H9 (cell line): ENCODE measurements at regions not wholly inside any gene's neighbourhood (a gene's known extent, or its start where the extent isn't known, plus 50 kb on each side); places are given as distances from the start of the nearest gene placed in this dataset.

Experiments
- DNase-seq: peaks from one replicate; pipeline ENCODE4 v3.0.0-alpha.2; 2017
- H2AFZ ChIP-seq: one replicate; pipeline ENCODE4 v1.6.1; 2013; ENCODE audit warnings: mild to moderate bottlenecking, low read length, control low read depth, moderate library complexity
- H2AK5ac ChIP-seq: 2 replicates; pipeline ENCODE4 v1.6.1; 2013; ENCODE audit warnings: low read length, control low read depth, mixed read lengths; ENCODE audit not compliant: insufficient read length
- H2BK120ac ChIP-seq: one replicate; pipeline ENCODE4 v1.6.1; 2013; ENCODE audit warnings: low read depth, mild to moderate bottlenecking, low read length, control low read depth, inconsistent platforms; ENCODE audit not compliant: poor library complexity, severe bottlenecking
- H2BK12ac ChIP-seq: 2 replicates; pipeline ENCODE4 v1.6.1; 2013; ENCODE audit warnings: low read length, control low read depth, mixed read lengths, low read depth; ENCODE audit not compliant: insufficient read length
- H2BK15ac ChIP-seq: 2 replicates; pipeline ENCODE4 v1.6.1; 2013; ENCODE audit warnings: low read depth, low read length, control low read depth
- H2BK20ac ChIP-seq: one replicate; pipeline ENCODE4 v1.6.1; 2013; ENCODE audit warnings: low read depth, mild to moderate bottlenecking, low read length, control low read depth, inconsistent platforms; ENCODE audit not compliant: poor library complexity, severe bottlenecking
- H2BK5ac ChIP-seq: 2 replicates; pipeline ENCODE4 v1.6.1; 2013; ENCODE audit warnings: low read length, control low read depth, mixed read lengths; ENCODE audit not compliant: insufficient read length
- H3K14ac ChIP-seq: 2 replicates; pipeline ENCODE4 v1.6.1; 2013; ENCODE audit warnings: low read length, control low read depth; ENCODE audit not compliant: insufficient read depth
- H3K18ac ChIP-seq: 2 replicates; pipeline ENCODE4 v1.6.1; 2013; ENCODE audit warnings: low read depth, mild to moderate bottlenecking, mixed read lengths, low read length, control low read depth; ENCODE audit not compliant: insufficient read length
- H3K23ac ChIP-seq: 2 replicates; pipeline ENCODE4 v1.6.1; 2013; ENCODE audit warnings: low read length, control low read depth, mixed read lengths, low read depth; ENCODE audit not compliant: insufficient read length
- H3K23me2 ChIP-seq: 2 replicates; pipeline ENCODE4 v1.6.1; 2013; ENCODE audit warnings: low read depth, mild to moderate bottlenecking, mixed read lengths, low read length, control low read depth; ENCODE audit not compliant: insufficient read length, poor library complexity, severe bottlenecking
- H3K27ac ChIP-seq: 2 replicates; pipeline ENCODE4 v1.5.1; 2013; ENCODE audit warnings: low read length, control low read depth, mixed read lengths, low read depth; ENCODE audit not compliant: insufficient read length
- H3K27me3 ChIP-seq: 2 replicates; pipeline ENCODE4 v1.6.1; 2013; ENCODE audit warnings: low read length, control low read depth, inconsistent platforms; ENCODE audit not compliant: insufficient read depth
- H3K4ac ChIP-seq: 2 replicates; pipeline ENCODE4 v1.6.1; 2013; ENCODE audit warnings: low read depth, mild to moderate bottlenecking, control low read depth, inconsistent platforms, low read length, moderate library complexity
- H3K4me1 ChIP-seq: 2 replicates; pipeline ENCODE4 v1.6.1; 2013; ENCODE audit warnings: low read length, control low read depth, inconsistent platforms; ENCODE audit not compliant: insufficient read depth
- H3K4me2 ChIP-seq: 2 replicates; pipeline ENCODE4 v1.6.1; 2013; ENCODE audit warnings: low read length, control low read depth, mixed read lengths; ENCODE audit not compliant: insufficient read length, insufficient read depth
- H3K56ac ChIP-seq: 2 replicates; pipeline ENCODE4 v1.6.1; 2013; ENCODE audit warnings: low read depth, mild to moderate bottlenecking, mixed read lengths, low read length, control low read depth; ENCODE audit not compliant: insufficient read length
- H3K79me1 ChIP-seq: 2 replicates; pipeline ENCODE4 v1.6.1; 2013; ENCODE audit warnings: low read depth, mild to moderate bottlenecking, moderate library complexity, low read length, control low read depth, inconsistent platforms; ENCODE audit not compliant: insufficient read depth, poor library complexity, severe bottlenecking
- H3K79me2 ChIP-seq: 2 replicates; pipeline ENCODE4 v1.6.1; 2013; ENCODE audit warnings: low read length, control low read depth, inconsistent platforms; ENCODE audit not compliant: insufficient read depth
- H3K9ac ChIP-seq: 2 replicates; pipeline ENCODE4 v1.6.1; 2013; ENCODE audit warnings: low read length, control low read depth, mixed read lengths; ENCODE audit not compliant: insufficient read length; ENCODE audit errors: extremely low read depth
- H3K9me3 ChIP-seq: one replicate; pipeline ENCODE4 v1.6.1; 2013; ENCODE audit warnings: low read depth, low read length, inconsistent platforms; ENCODE audit not compliant: control insufficient read depth
- H3T11ph ChIP-seq: one replicate; pipeline ENCODE4 v1.6.1; 2013; ENCODE audit warnings: mild to moderate bottlenecking, low read length, control low read depth, inconsistent platforms
- H4K20me1 ChIP-seq: one replicate; pipeline ENCODE4 v1.6.1; 2013; ENCODE audit not compliant: control insufficient read depth, insufficient read length, insufficient read depth
- H4K5ac ChIP-seq: 2 replicates; pipeline ENCODE4 v1.6.1; 2013; ENCODE audit warnings: low read depth, mild to moderate bottlenecking, mixed read lengths, low read length, control low read depth; ENCODE audit not compliant: insufficient read length
- H4K8ac ChIP-seq: replicated peaks from 2 replicates; pipeline ENCODE4 v1.6.1; 2013; ENCODE audit warnings: low read length, control low read depth, mixed read lengths, low read depth; ENCODE audit not compliant: insufficient read length
- H4K91ac ChIP-seq: 2 replicates; pipeline ENCODE4 v1.6.1; 2013; ENCODE audit warnings: low read depth, mild to moderate bottlenecking, moderate library complexity, mixed read lengths, low read length, control low read depth; ENCODE audit not compliant: insufficient read length
- H3K27ac Mint-ChIP-seq, 3 experiments: 2 replicates in 2 of 3; 3 replicates in 1 of 3; pipeline ENCODE4 v1.8.0; 2020 to 2021; ENCODE audit warnings: mixed read lengths in 3 of 3, mild to moderate bottlenecking in 1 of 3, moderate library complexity in 1 of 3
- H3K27me3 Mint-ChIP-seq: 2 replicates; pipeline ENCODE4 v1.8.0; 2021; ENCODE audit warnings: low read depth, mild to moderate bottlenecking, moderate library complexity, mixed read lengths
- H3K36me3 Mint-ChIP-seq, 3 experiments: 2 replicates in 2 of 3; 3 replicates in 1 of 3; pipeline ENCODE4 v1.8.0; 2020 to 2021; ENCODE audit warnings: low read depth in 3 of 3, mixed read lengths in 3 of 3; ENCODE audit not compliant: insufficient read depth in 1 of 3
- H3K4me1 Mint-ChIP-seq, 2 experiments: 2 replicates each; pipeline ENCODE4 v1.8.0; 2020; ENCODE audit warnings: mixed read lengths in 2 of 2
- H3K4me3 Mint-ChIP-seq, 2 experiments: 2 replicates in 1 of 2; 3 replicates in 1 of 2; pipeline ENCODE4 v1.8.0; 2020 to 2021; ENCODE audit warnings: mild to moderate bottlenecking in 2 of 2, mixed read lengths in 2 of 2, moderate library complexity in 1 of 2
- H3K9me3 Mint-ChIP-seq, 2 experiments: 2 replicates in 1 of 2; 3 replicates in 1 of 2; pipeline ENCODE4 v1.8.0; 2020; ENCODE audit warnings: mild to moderate bottlenecking in 2 of 2, mixed read lengths in 2 of 2, moderate library complexity in 1 of 2
- WGBS: extraction: QIAGEN DNeasy Blood & Tissue Kit; methylation state at CpG from one replicate; pipeline ENCODE4 v1.1.7; 2013; ENCODE audit warnings: missing lambda C conversion rate, low lambda C conversion rate, mixed read lengths; ENCODE audit not compliant: insufficient read length; ENCODE audit errors: extremely low coverage; 5-methylcytosine and 5-hydroxymethylcytosine counted together
- TF ChIP-seq, protein P1 (sequence below): fragments of 200-600 bp; sonication (generic); conservative IDR thresholded peaks from 3 replicates; pipeline ENCODE4 v1.8.0; 2021; ENCODE audit warnings: antibody characterized with exemption, mild to moderate bottlenecking

DNA sequence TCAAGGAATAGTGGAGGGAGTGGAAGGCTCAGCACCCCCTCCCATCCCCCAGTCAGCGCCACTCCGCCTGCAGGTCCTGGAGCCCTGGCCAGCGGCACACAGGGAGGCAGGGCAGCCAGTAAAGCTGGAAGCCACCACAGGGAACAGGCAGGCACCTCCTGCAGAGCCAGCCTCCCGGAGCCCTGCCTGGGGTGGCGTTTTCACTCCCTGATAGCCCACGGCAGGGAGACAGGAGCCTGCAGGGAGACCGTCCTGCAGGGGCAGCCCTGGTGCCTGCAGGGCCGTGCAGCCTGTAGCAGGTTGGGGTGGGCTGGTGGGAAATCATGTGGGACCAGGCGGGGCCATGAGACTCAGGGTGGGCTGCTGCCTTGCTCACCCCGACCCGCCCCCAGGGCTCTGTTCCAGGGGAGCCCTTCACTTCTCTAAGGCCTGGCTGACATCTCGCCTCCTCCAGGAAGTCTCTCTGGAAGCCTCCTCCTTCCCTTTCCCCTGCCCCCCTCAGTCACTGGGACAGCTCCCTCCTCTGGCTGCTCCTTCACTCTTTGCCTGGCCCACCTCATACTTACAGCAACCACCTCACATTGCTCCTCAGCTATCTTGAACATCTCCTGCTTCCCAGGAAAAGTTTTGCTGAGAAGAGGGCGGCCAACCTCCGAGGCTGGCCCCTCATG is 221.0 kb downstream of the GLI2 start:
- no peak for DNase-seq
- Histone ChIP-seq H4K91ac (no peak overlapping the region), H4K8ac (no peak overlapping the region), H4K20me1 (no peaks in the 10 kb centered on the region), H3K18ac (no peak overlapping the region), H2AFZ (no peak overlapping the region), H2BK5ac (no peak overlapping the region), H2BK120ac (no peak overlapping the region), H4K5ac (no peak overlapping the region), H2BK15ac (no peak overlapping the region), H3K23ac (no peak overlapping the region), H3K56ac (no peak overlapping the region), H3K79me1 (no peaks in the 10 kb centered on the region), H3K9ac (no peak overlapping the region), H3K9me3 (no peaks in the 10 kb centered on the region), H2BK20ac (no peak overlapping the region), H3K4me1 (no peaks in the 10 kb centered on the region), H3K23me2 (no peaks in the 10 kb centered on the region), H3K4me2 (no peak overlapping the region), H3K4ac (no peak overlapping the region), H2AK5ac (no peak overlapping the region), H3K14ac (no peak overlapping the region), H3K79me2 (no peaks in the 10 kb centered on the region), H2BK12ac (no peak overlapping the region), H3K27me3 (no peaks in the 10 kb centered on the region), H3T11ph (no peak overlapping the region), H3K27ac (no peak overlapping the region)
- peaks cover 7 to 30% (median 17%) of the 10 kb centered on the region in 3 experiments for H3K36me3 Mint-ChIP-seq
- no peak overlapping the region for H3K4me3 Mint-ChIP-seq
- no peaks in the 10 kb centered on the region for H3K27me3 Mint-ChIP-seq
- WGBS = no CpG with 5 or more reads among the region's 14 CpGs
- no peaks in the 10 kb centered on the region for H3K9me3 Mint-ChIP-seq
- no peak overlapping the region; a peak in 1 of 7 replicates for H3K27ac Mint-ChIP-seq
- TF ChIP-seq, protein P1, sequence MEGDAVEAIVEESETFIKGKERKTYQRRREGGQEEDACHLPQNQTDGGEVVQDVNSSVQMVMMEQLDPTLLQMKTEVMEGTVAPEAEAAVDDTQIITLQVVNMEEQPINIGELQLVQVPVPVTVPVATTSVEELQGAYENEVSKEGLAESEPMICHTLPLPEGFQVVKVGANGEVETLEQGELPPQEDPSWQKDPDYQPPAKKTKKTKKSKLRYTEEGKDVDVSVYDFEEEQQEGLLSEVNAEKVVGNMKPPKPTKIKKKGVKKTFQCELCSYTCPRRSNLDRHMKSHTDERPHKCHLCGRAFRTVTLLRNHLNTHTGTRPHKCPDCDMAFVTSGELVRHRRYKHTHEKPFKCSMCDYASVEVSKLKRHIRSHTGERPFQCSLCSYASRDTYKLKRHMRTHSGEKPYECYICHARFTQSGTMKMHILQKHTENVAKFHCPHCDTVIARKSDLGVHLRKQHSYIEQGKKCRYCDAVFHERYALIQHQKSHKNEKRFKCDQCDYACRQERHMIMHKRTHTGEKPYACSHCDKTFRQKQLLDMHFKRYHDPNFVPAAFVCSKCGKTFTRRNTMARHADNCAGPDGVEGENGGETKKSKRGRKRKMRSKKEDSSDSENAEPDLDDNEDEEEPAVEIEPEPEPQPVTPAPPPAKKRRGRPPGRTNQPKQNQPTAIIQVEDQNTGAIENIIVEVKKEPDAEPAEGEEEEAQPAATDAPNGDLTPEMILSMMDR = no peak; the same call in 2 of the 3 replicates
- H3K4me1 Mint-ChIP-seq = peaks cover 2 to 10% of the 10 kb centered on the region in 2 experiments; a peak in 3 of 4 replicates
